Neural cell (in vitro differentiated cells): ENCODE measurements at regions not wholly inside any gene's neighbourhood (a gene's known extent, or its start where the extent isn't known, plus 50 kb on each side); places are given as distances from the start of the nearest gene placed in this dataset.

Experiments used
- H2AFZ ChIP-seq: fragments of 200-600, 300-800 bp; sonication (generic), shearing (Covaris generic); 2 replicates; pipeline ENCODE4 v1.6.0; 2014; ENCODE audit warnings: low read depth, mild to moderate bottlenecking, antibody characterized with exemption, low read length, moderate library complexity
- H3F3A ChIP-seq: fragments of 200-600 bp; shearing (Covaris generic); 2 replicates; pipeline ENCODE4 v1.6.1; 2016; ENCODE audit warnings: mild to moderate bottlenecking, moderate library complexity, mixed read lengths, antibody characterized with exemption, low read length; ENCODE audit not compliant: insufficient read depth, poor library complexity, severe bottlenecking
- H3K27ac ChIP-seq: fragments of 200-600, 300-800 bp; sonication (generic), shearing (Covaris generic); 2 replicates; pipeline ENCODE4 v1.5.1; 2014; ENCODE audit warnings: mild to moderate bottlenecking, low read length, moderate library complexity
- H3K27me3 ChIP-seq: fragments of 300-800, 200-600 bp; sonication (generic), shearing (Covaris generic); 2 replicates; pipeline ENCODE4 v1.6.0; 2014; ENCODE audit warnings: mild to moderate bottlenecking, low read depth, low read length, moderate library complexity; ENCODE audit not compliant: insufficient read depth
- H3K36me3 ChIP-seq: fragments of 300-800, 200-600 bp; sonication (generic), shearing (Covaris generic); 2 replicates; pipeline ENCODE4 v1.5.1; 2014; ENCODE audit warnings: mild to moderate bottlenecking, antibody characterized with exemption, low read length, moderate library complexity; ENCODE audit not compliant: insufficient read depth
- H3K4me2 ChIP-seq: fragments of 300-800, 200-600 bp; sonication (generic), shearing (Covaris generic); 2 replicates; pipeline ENCODE4 v1.6.0; 2014; ENCODE audit warnings: mild to moderate bottlenecking, low read length
- H3K4me3 ChIP-seq: fragments of 300-800, 200-600 bp; sonication (generic), shearing (Covaris generic); 2 replicates; pipeline ENCODE4 v1.5.1; 2014; ENCODE audit warnings: mild to moderate bottlenecking, low read length, moderate library complexity
- H3K79me2 ChIP-seq: fragments of 200-600 bp; shearing (Covaris generic); replicated peaks from 2 replicates; pipeline ENCODE4 v1.6.0; 2014; ENCODE audit warnings: mild to moderate bottlenecking, low read length, moderate library complexity; ENCODE audit not compliant: insufficient read depth
- H3K9ac ChIP-seq: fragments of 300-800, 200-600 bp; sonication (generic), shearing (Covaris generic); 2 replicates; pipeline ENCODE4 v1.6.1; 2016; ENCODE audit warnings: mild to moderate bottlenecking, low read length, mixed read lengths
- H3K9me2 ChIP-seq: fragments of 200-600 bp; shearing (Covaris generic); 2 replicates; pipeline ENCODE4 v1.6.1; 2016; ENCODE audit warnings: mild to moderate bottlenecking, low read length, mixed read lengths; ENCODE audit not compliant: insufficient read depth
- H3K9me3 ChIP-seq: fragments of 200-600, 300-800 bp; sonication (generic), shearing (Covaris generic); 2 replicates; pipeline ENCODE4 v1.6.1; 2016; ENCODE audit warnings: mild to moderate bottlenecking, mixed run types, low read length, moderate library complexity, mixed read lengths
- H4K20me1 ChIP-seq: fragments of 200-600 bp; shearing (Covaris generic); 2 replicates; pipeline ENCODE4 v1.6.1; 2016; ENCODE audit warnings: mild to moderate bottlenecking, mixed run types; ENCODE audit not compliant: insufficient read depth
- EP300 ChIP-seq: fragments of 450-650 bp; conservative IDR thresholded peaks from 2 replicates; pipeline ENCODE4 v1.6.1; 2014; ENCODE audit warnings: antibody characterized with exemption, mild to moderate bottlenecking, moderate library complexity; ENCODE audit not compliant: poor library complexity, severe bottlenecking
- EZH2 ChIP-seq: fragments of 200-600, 300-800 bp; shearing (Covaris generic), sonication (generic); IDR thresholded peaks from 2 replicates; pipeline ENCODE4 v1.6.1; 2014; ENCODE audit warnings: antibody characterized with exemption, low read length, borderline replicate concordance, mild to moderate bottlenecking; ENCODE audit not compliant: insufficient read depth, poor library complexity, severe bottlenecking
- MXI1 ChIP-seq: fragments of 450-650 bp; conservative IDR thresholded peaks from 2 replicates; pipeline ENCODE4 v1.6.1; 2014; ENCODE audit warnings: antibody characterized with exemption, mild to moderate bottlenecking; ENCODE audit not compliant: poor library complexity, severe bottlenecking
- POLR2AphosphoS5 ChIP-seq: IDR thresholded peaks from 2 replicates; pipeline ENCODE4 v1.6.1; 2012
- RAD21 ChIP-seq: fragments of 450-650 bp; conservative IDR thresholded peaks from 2 replicates; pipeline ENCODE4 v1.6.1; 2014; ENCODE audit warnings: antibody characterized with exemption, mild to moderate bottlenecking, moderate library complexity
- REST ChIP-seq: IDR thresholded peaks from 2 replicates; pipeline ENCODE4 v1.6.1; 2012; ENCODE audit warnings: borderline replicate concordance
- SMC3 ChIP-seq: fragments of 450-650 bp; conservative IDR thresholded peaks from 2 replicates; pipeline ENCODE4 v1.6.1; 2014; ENCODE audit warnings: antibody characterized with exemption, mild to moderate bottlenecking, moderate library complexity; ENCODE audit not compliant: poor library complexity
- TAF1 ChIP-seq: IDR thresholded peaks from 2 replicates; pipeline ENCODE4 v1.6.1; 2012; ENCODE audit warnings: low read depth
- TF ChIP-seq, protein P1 (sequence below): fragments of 450-650 bp; IDR thresholded peaks from 2 replicates; pipeline ENCODE4 v1.5.1; 2014; ENCODE audit warnings: antibody characterized with exemption, mild to moderate bottlenecking, moderate library complexity; ENCODE audit not compliant: poor library complexity, severe bottlenecking

GRCh38 chr1:82894635-82895034 lies 1093.9 kb downstream of the ADGRL2 start:
- H3K27ac ChIP-seq, result no peak overlapping the region
- no peaks in the 10 kb centered on the region for H3K9me3 ChIP-seq
- no peak overlapping the region for H3K4me2 ChIP-seq
- H3K4me3 ChIP-seq, result no peak overlapping the region
- H3K79me2 ChIP-seq, result no peaks in the 10 kb centered on the region
- no peaks in the 10 kb centered on the region for H4K20me1 ChIP-seq
- H3K27me3 ChIP-seq, result no peaks in the 10 kb centered on the region
- no peak overlapping the region for H3K9ac ChIP-seq
- H3K36me3 ChIP-seq, result no peaks in the 10 kb centered on the region
- no peak for TF ChIP-seq TAF1
- TF ChIP-seq SMC3, result no peak
- TF ChIP-seq, protein P1, sequence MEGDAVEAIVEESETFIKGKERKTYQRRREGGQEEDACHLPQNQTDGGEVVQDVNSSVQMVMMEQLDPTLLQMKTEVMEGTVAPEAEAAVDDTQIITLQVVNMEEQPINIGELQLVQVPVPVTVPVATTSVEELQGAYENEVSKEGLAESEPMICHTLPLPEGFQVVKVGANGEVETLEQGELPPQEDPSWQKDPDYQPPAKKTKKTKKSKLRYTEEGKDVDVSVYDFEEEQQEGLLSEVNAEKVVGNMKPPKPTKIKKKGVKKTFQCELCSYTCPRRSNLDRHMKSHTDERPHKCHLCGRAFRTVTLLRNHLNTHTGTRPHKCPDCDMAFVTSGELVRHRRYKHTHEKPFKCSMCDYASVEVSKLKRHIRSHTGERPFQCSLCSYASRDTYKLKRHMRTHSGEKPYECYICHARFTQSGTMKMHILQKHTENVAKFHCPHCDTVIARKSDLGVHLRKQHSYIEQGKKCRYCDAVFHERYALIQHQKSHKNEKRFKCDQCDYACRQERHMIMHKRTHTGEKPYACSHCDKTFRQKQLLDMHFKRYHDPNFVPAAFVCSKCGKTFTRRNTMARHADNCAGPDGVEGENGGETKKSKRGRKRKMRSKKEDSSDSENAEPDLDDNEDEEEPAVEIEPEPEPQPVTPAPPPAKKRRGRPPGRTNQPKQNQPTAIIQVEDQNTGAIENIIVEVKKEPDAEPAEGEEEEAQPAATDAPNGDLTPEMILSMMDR, result no peak
- TF ChIP-seq RAD21, result no peak
- TF ChIP-seq REST, result no peak
- no peak for TF ChIP-seq POLR2AphosphoS5
- no peak for TF ChIP-seq EP300
- TF ChIP-seq MXI1, result no peak
- no peak for TF ChIP-seq EZH2
- no peaks in the 10 kb centered on the region for H3K9me2 ChIP-seq
- H3F3A ChIP-seq, result no peaks in the 10 kb centered on the region
- no peak overlapping the region for H2AFZ ChIP-seq

DNA sequence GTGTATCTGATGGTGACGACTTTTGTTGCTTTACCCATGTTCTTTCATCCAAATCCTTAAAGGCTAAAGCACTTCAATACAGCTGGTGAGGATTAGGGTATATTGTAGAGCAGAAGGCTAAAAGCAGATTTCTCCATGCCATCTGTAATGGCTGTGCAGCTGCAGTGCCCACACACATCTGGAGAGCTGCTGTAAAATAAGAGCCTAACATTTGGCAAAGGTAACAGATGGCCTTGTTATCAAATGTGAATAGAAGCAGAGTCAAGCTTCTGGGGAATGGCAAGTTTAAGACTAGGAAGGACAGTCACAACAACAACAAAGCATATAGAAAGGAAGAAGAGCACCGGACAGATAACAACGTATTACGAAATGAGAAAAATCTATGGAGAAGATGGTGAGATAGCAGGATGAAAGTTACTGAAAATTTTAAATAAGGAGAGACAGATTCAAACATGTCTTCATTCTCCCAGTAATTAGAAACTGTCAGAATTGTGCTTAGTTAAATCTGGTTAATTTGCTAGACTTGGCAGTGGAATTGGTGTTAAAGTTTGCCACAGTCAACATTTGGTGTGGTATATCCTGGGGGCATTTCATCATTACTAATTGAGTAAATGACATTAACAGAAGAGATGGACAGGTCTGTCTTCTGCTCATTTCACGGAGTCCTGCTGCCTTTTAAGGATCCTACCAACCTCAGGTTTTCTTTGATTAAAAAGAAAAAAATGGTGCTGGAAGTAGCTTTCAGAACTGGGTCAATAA lies 1093.2 kb downstream of the ADGRL2 start:
- Histone ChIP-seq H3K9me2 (no peaks in the 10 kb centered on the region), H3K9me3 (no peaks in the 10 kb centered on the region), H3K36me3 (no peaks in the 10 kb centered on the region), H3K4me3 (no peak overlapping the region), H3K27ac (no peak overlapping the region), H2AFZ (no peak overlapping the region), H3K79me2 (no peaks in the 10 kb centered on the region), H3K4me2 (no peak overlapping the region), H4K20me1 (no peaks in the 10 kb centered on the region), H3F3A (no peaks in the 10 kb centered on the region), H3K9ac (no peak overlapping the region), H3K27me3 (no peaks in the 10 kb centered on the region)
- TF ChIP-seq EP300 (no peak), RAD21 (no peak), REST (no peak), EZH2 (no peak), SMC3 (no peak), TAF1 (no peak), MXI1 (no peak), POLR2AphosphoS5 (no peak)
- TF ChIP-seq, protein P1, result no peak
